GM23338 (cell line): ENCODE measurements at regions not wholly inside any gene's neighbourhood (a gene's known extent, or its start where the extent isn't known, plus 50 kb on each side); places are given as distances from the start of the nearest gene placed in this dataset.
A peak's percentile ranks its signal among the peaks of the same experiment; 100 is the strongest.

Experiments
- ATAC-seq: fragments of 200-7000 bp; cut with Tn5 transposase; 3 replicates; pipeline ENCODE4 v1.9.1; 2020
- DNase-seq: peaks from one replicate; pipeline ENCODE4 v3.0.0-alpha.2; 2015; ENCODE audit warnings: low spot score
- H2AFZ ChIP-seq: fragments of 200-600 bp; sonication (generic); 2 replicates; pipeline ENCODE4 v1.8.0; 2016; ENCODE audit warnings: antibody characterized with exemption, mild to moderate bottlenecking, moderate library complexity
- H3F3A ChIP-seq: fragments of 200-600 bp; sonication (generic); replicated peaks from 2 replicates; pipeline ENCODE4 v1.8.0; 2017; ENCODE audit warnings: antibody characterized with exemption, mixed run types, low read depth
- H3K27ac ChIP-seq: fragments of 200-600 bp; sonication (generic); 2 replicates; pipeline ENCODE4 v1.6.1; 2016; ENCODE audit warnings: low read depth
- H3K27me3 ChIP-seq: fragments of 200-600 bp; sonication (generic); 2 replicates; pipeline ENCODE4 v1.8.0; 2016; ENCODE audit warnings: mild to moderate bottlenecking, mixed run types, moderate library complexity; ENCODE audit not compliant: insufficient read depth
- H3K36me3 ChIP-seq: fragments of 200-600 bp; sonication (generic); 2 replicates; pipeline ENCODE4 v1.8.0; 2016; ENCODE audit warnings: mild to moderate bottlenecking; ENCODE audit not compliant: insufficient read depth
- H3K4me1 ChIP-seq: fragments of 200-600 bp; sonication (generic); 2 replicates; pipeline ENCODE4 v1.8.0; 2016; ENCODE audit warnings: mild to moderate bottlenecking, moderate library complexity; ENCODE audit not compliant: insufficient read depth
- H3K4me2 ChIP-seq: fragments of 200-600 bp; sonication (generic); 2 replicates; pipeline ENCODE4 v1.7.1; 2017; ENCODE audit warnings: mixed run types
- H3K4me3 ChIP-seq: fragments of 200-600 bp; sonication (generic); 2 replicates; pipeline ENCODE4 v1.6.1; 2016; ENCODE audit warnings: mixed run types
- H3K79me2 ChIP-seq: fragments of 200-600 bp; sonication (generic); replicated peaks from 2 replicates; pipeline ENCODE4 v1.8.0; 2017; ENCODE audit warnings: mild to moderate bottlenecking; ENCODE audit not compliant: insufficient read depth
- H3K9me2 ChIP-seq: fragments of 200-600 bp; sonication (generic); 2 replicates; pipeline ENCODE4 v1.8.0; 2017; ENCODE audit not compliant: insufficient read depth
- H4K20me1 ChIP-seq: fragments of 200-600 bp; sonication (generic); replicated peaks from 2 replicates; pipeline ENCODE4 v1.8.0; 2017; ENCODE audit warnings: mild to moderate bottlenecking; ENCODE audit not compliant: insufficient read depth
- H3K27ac Mint-ChIP-seq: 2 replicates; pipeline ENCODE4 v1.8.0; 2020; ENCODE audit warnings: inconsistent platforms, mild to moderate bottlenecking, moderate library complexity, mixed read lengths
- H3K27me3 Mint-ChIP-seq: 3 replicates; pipeline ENCODE4 v1.8.0; 2022; ENCODE audit warnings: low read depth, mild to moderate bottlenecking, moderate library complexity, mixed read lengths, inconsistent platforms; ENCODE audit not compliant: insufficient read depth, poor library complexity
- H3K36me3 Mint-ChIP-seq: 3 replicates; pipeline ENCODE4 v1.8.0; 2021; ENCODE audit warnings: low read depth, mild to moderate bottlenecking, inconsistent platforms, moderate library complexity, mixed read lengths
- H3K4me1 Mint-ChIP-seq: 3 replicates; pipeline ENCODE4 v1.8.0; 2020; ENCODE audit warnings: mild to moderate bottlenecking, inconsistent platforms, mixed read lengths
- H3K4me3 Mint-ChIP-seq: 3 replicates; pipeline ENCODE4 v1.8.0; 2021; ENCODE audit warnings: moderate library complexity, mild to moderate bottlenecking, inconsistent platforms, mixed read lengths
- H3K9me3 Mint-ChIP-seq: 3 replicates; pipeline ENCODE4 v1.8.0; 2020; ENCODE audit warnings: moderate library complexity, mild to moderate bottlenecking, inconsistent platforms, mixed read lengths
- CREB1 ChIP-seq: fragments of 250-450 bp; sonication (Bioruptor Pico); IDR thresholded peaks from 2 replicates; pipeline ENCODE4 v1.5.0; 2020; ENCODE audit warnings: low read depth, mild to moderate bottlenecking, moderate library complexity
- CTCF ChIP-seq, 2 experiments: fragments of 200-600 bp in 1 of 2; sonication (generic) in 1 of 2; conservative IDR thresholded peaks; 2 replicates each; pipeline versions ENCODE4 v1.5.1 to v1.6.1; 2016 to 2017; ENCODE audit warnings: antibody characterized with exemption in 2 of 2, low read depth in 2 of 2, mild to moderate bottlenecking in 2 of 2, moderate library complexity in 1 of 2
- ETS1 ChIP-seq: IDR thresholded peaks from 2 replicates; pipeline ENCODE4 v1.6.1; 2016; ENCODE audit warnings: antibody characterized with exemption
- EZH2 ChIP-seq: fragments of 200-600 bp; sonication (generic); IDR thresholded peaks from one replicate; pipeline ENCODE4 v1.8.0; 2017; ENCODE audit warnings: antibody characterized with exemption, mild to moderate bottlenecking, low read depth; ENCODE audit not compliant: unreplicated experiment
- EZH2phosphoT487 ChIP-seq: fragments of 200-600 bp; sonication (generic); IDR thresholded peaks from one replicate; pipeline ENCODE4 v1.8.1; 2018; ENCODE audit warnings: antibody characterized with exemption; ENCODE audit not compliant: unreplicated experiment
- JUNB ChIP-seq: IDR thresholded peaks from one replicate; pipeline ENCODE4 v1.6.1; 2016; ENCODE audit warnings: antibody characterized with exemption; ENCODE audit not compliant: unreplicated experiment
- NANOG ChIP-seq: IDR thresholded peaks from 2 replicates; pipeline ENCODE4 v1.6.1; 2016; ENCODE audit warnings: antibody characterized with exemption, borderline replicate concordance
- POLR2AphosphoS5 ChIP-seq: IDR thresholded peaks from 2 replicates; pipeline ENCODE4 v1.6.1; 2016; ENCODE audit warnings: antibody characterized with exemption, low read depth
- REST ChIP-seq: IDR thresholded peaks from one replicate; pipeline ENCODE4 v1.6.1; 2018; ENCODE audit warnings: antibody characterized with exemption; ENCODE audit not compliant: unreplicated experiment
- STAT1 ChIP-seq: IDR thresholded peaks from one replicate; pipeline ENCODE4 v1.6.1; 2016; ENCODE audit warnings: antibody characterized with exemption; ENCODE audit not compliant: unreplicated experiment
- ZNF114 ChIP-seq: fragments of 250-450 bp; sonication (Bioruptor Pico); IDR thresholded peaks from 2 replicates; pipeline ENCODE4 v1.5.0; 2020; ENCODE audit warnings: mild to moderate bottlenecking, moderate library complexity
- ZNF331 ChIP-seq: fragments of 250-450 bp; sonication (Bioruptor Pico); IDR thresholded peaks from 2 replicates; pipeline ENCODE4 v1.5.0; 2020; ENCODE audit warnings: low read depth, mild to moderate bottlenecking, moderate library complexity

- TF ChIP-seq ZNF114 (CRISPR knock-in tag) (no peak), CTCF (conservative IDR thresholded peaks at IDR 0.05; ENCODE audit: low read depth in 2 of 2) (no peak), EZH2 (no peak), REST (no peak), POLR2AphosphoS5 (no peak)
Measured at GRCh38 chr5:100165309-100165708, 369.9 kb upstream of the FAM174A start (continued).

- Mint-ChIP-seq H3K4me1 (no peaks in the 10 kb centered on the region), H3K4me3 (no peak overlapping the region), H3K36me3 (peaks cover 9% of the 10 kb centered on the region; the same call in 2 of the 3 replicates), H3K27me3 (no peaks in the 10 kb centered on the region), H3K27ac (no peak overlapping the region), H3K9me3 (peaks cover 26% of the 10 kb centered on the region)
- H2AFZ ChIP-seq: no peak overlapping the region
- H3K4me1 ChIP-seq: no peaks in the 10 kb centered on the region
- no peaks in the 10 kb centered on the region; the same call in 1 of the 2 replicates for H3K9me2 ChIP-seq
- no peak overlapping the region for H3K27ac ChIP-seq
- H3K27me3 ChIP-seq: no peaks in the 10 kb centered on the region
- no peaks in the 10 kb centered on the region; the same call in none of the 2 replicates for H3K36me3 ChIP-seq
- ATAC-seq: no peak
- peak; percentile 27 for DNase-seq
- no peak overlapping the region for H3K4me3 ChIP-seq
- H3K4me2 ChIP-seq: no peak overlapping the region
- no peaks in the 10 kb centered on the region for H3K79me2 ChIP-seq
- H3F3A ChIP-seq: no peaks in the 10 kb centered on the region
- H4K20me1 ChIP-seq: no peaks in the 10 kb centered on the region
- TF ChIP-seq JUNB (no peak), ETS1 (no peak), REST (no peak), CREB1 (no peak), EZH2 (no peak), NANOG (no peak), STAT1 (no peak), POLR2AphosphoS5 (no peak), ZNF331 (no peak), EZH2phosphoT487 (no peak)
Measured at GRCh38 chr5:100161868-100162267, 373.3 kb upstream of the FAM174A start.
